ENCODE measurements at regions not wholly inside any gene's neighbourhood (a gene's known extent, or its start where the extent isn't known, plus 50 kb on each side); places are given as distances from the start of the nearest gene placed in this dataset.

GRCh38 chr6:149130508-149130907 lies 187.0 kb upstream of the TAB2 start:
- TF ChIP-seq SP1 (IDR thresholded peaks at IDR 0.05) (no peak), LEF1 (IDR thresholded peaks at IDR 0.05; ENCODE audit: borderline replicate concordance) (no peak), FOXK2 (IDR thresholded peaks at IDR 0.05) (no peak), FOXA1 (IDR thresholded peaks at IDR 0.05) (no peak), ARNT (IDR thresholded peaks at IDR 0.05) (no peak), TARDBP (IDR thresholded peaks at IDR 0.05) (no peak), NFRKB (IDR thresholded peaks at IDR 0.05) (no peak), SUZ12 (IDR thresholded peaks at IDR 0.05) (no peak)
- TF ChIP-seq, protein P1, sequence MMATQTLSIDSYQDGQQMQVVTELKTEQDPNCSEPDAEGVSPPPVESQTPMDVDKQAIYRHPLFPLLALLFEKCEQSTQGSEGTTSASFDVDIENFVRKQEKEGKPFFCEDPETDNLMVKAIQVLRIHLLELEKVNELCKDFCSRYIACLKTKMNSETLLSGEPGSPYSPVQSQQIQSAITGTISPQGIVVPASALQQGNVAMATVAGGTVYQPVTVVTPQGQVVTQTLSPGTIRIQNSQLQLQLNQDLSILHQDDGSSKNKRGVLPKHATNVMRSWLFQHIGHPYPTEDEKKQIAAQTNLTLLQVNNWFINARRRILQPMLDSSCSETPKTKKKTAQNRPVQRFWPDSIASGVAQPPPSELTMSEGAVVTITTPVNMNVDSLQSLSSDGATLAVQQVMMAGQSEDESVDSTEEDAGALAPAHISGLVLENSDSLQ (IDR thresholded peaks at IDR 0.05) = no peak
